OCI-LY7 (cell line): ENCODE measurements at regions not wholly inside any gene's neighbourhood (a gene's known extent, or its start where the extent isn't known, plus 50 kb on each side); places are given as distances from the start of the nearest gene placed in this dataset.

Experiments used
- BruUV-seq: library from RNA; stranded (reverse); fragments of 400-500 nt; replicated peaks from 2 replicates; lab custom pipeline; 2021; lab: Mats Ljungman, UMichigan
- CTCF ChIA-PET: fragments of 300-600 bp; sonication (Branson Sonifier 250); formaldehyde crosslinking; loops from one replicate; lab custom pipeline; 2022; ENCODE audit warnings: antibody characterized with exemption; ENCODE audit not compliant: unreplicated experiment; lab: Charles Lee
- POLR2A ChIA-PET: fragments of 300-600 bp; sonication (Branson Sonifier 250); formaldehyde crosslinking; loops from one replicate; lab custom pipeline; 2022; ENCODE audit warnings: antibody characterized with exemption; lab: Charles Lee
- DNase-seq: peaks from one replicate; pipeline ENCODE4 v3.0.0-alpha.2; 2015; ENCODE audit warnings: low spot score
- H2AFZ ChIP-seq: fragments of 200-600 bp; sonication (generic), shearing (Covaris generic); 2 replicates; pipeline ENCODE4 v1.6.1; 2014; ENCODE audit warnings: mild to moderate bottlenecking, antibody characterized with exemption, low read length, moderate library complexity
- H3K27ac ChIP-seq: fragments of 200-600 bp; sonication (generic); 2 replicates; pipeline ENCODE4 v1.5.1; 2014; ENCODE audit warnings: mixed run types, low read depth, mild to moderate bottlenecking, moderate library complexity, low read length, inconsistent platforms; ENCODE audit not compliant: poor library complexity, severe bottlenecking
- H3K36me3 ChIP-seq: fragments of 200-600 bp; sonication (generic); 2 replicates; pipeline ENCODE4 v1.6.1; 2014; ENCODE audit warnings: mild to moderate bottlenecking, antibody characterized with exemption, low read length, moderate library complexity, mixed read lengths; ENCODE audit not compliant: insufficient read depth
- H3K4me1 ChIP-seq: fragments of 200-600 bp; sonication (generic); 2 replicates; pipeline ENCODE4 v1.5.1; 2014; ENCODE audit warnings: mild to moderate bottlenecking, low read length; ENCODE audit not compliant: insufficient read depth, poor library complexity, severe bottlenecking
- H3K4me2 ChIP-seq: fragments of 200-600 bp; sonication (generic); 2 replicates; pipeline ENCODE4 v1.6.1; 2014; ENCODE audit warnings: mild to moderate bottlenecking, low read length
- H3K4me3 ChIP-seq: fragments of 200-600 bp; sonication (generic); 2 replicates; pipeline ENCODE4 v1.5.1; 2014; ENCODE audit warnings: mild to moderate bottlenecking, low read depth, low read length; ENCODE audit not compliant: poor library complexity, severe bottlenecking
- H3K79me2 ChIP-seq: fragments of 200-600 bp; sonication (generic); 2 replicates; pipeline ENCODE4 v1.6.1; 2016; ENCODE audit warnings: low read depth, mild to moderate bottlenecking, low read length, moderate library complexity, mixed read lengths; ENCODE audit not compliant: insufficient read depth
- H3K9me2 ChIP-seq: fragments of 200-600 bp; sonication (generic); 2 replicates; pipeline ENCODE4 v1.6.1; 2016; ENCODE audit warnings: mild to moderate bottlenecking, low read length, mixed read lengths; ENCODE audit not compliant: insufficient read depth
- H3K9me3 ChIP-seq: fragments of 200-600 bp; sonication (generic); 2 replicates; pipeline ENCODE4 v1.6.1; 2014; ENCODE audit warnings: mild to moderate bottlenecking, mixed run types, low read length, mixed read lengths
- H4K20me1 ChIP-seq: fragments of 200-600 bp; sonication (generic); 2 replicates; pipeline ENCODE4 v1.6.1; 2014; ENCODE audit warnings: mild to moderate bottlenecking, antibody characterized with exemption, low read length, moderate library complexity, mixed read lengths; ENCODE audit not compliant: insufficient read depth
- CTCF ChIP-seq: fragments of 200-600 bp; sonication (generic); conservative IDR thresholded peaks from 2 replicates; pipeline ENCODE4 v1.5.1; 2014; ENCODE audit warnings: mild to moderate bottlenecking, antibody characterized with exemption, low read length, moderate library complexity, mixed read lengths
- EZH2phosphoT487 ChIP-seq: fragments of 200-600 bp; sonication (generic); IDR thresholded peaks from 2 replicates; pipeline ENCODE4 v1.6.1; 2018; ENCODE audit warnings: low read depth, borderline replicate concordance, mild to moderate bottlenecking, mixed run types, antibody characterized with exemption, low read length, moderate library complexity, mixed read lengths
- intact Hi-C: fragments of 100-400 bp; cut with micrococcal nuclease; formaldehyde crosslinking; loops from one replicate; pipeline ENCODE4 v1.10.0; 2022; ENCODE audit not compliant: unreplicated experiment

GRCh38 chr10:3548702-3549101 is 236.3 kb downstream of the KLF6 start:
- ChIA-PET POLR2A (interaction anchor here (0.6 to 1.3 kb wide), 2 partner anchors 113 to 559 kb away, joined by 4 to 6 read pairs; no protein-coding TSS in a partner anchor), CTCF (no interaction called here)
- Histone ChIP-seq H3K4me3 (no peak overlapping the region), H3K9me3 (0 out of 2 replicates have a peak, but pooled peaks cover 3% of the 10 kb centered on the region), H3K27ac (no peak overlapping the region), H2AFZ (no peak overlapping the region), H3K4me2 (peak overlapping the region; percentile 20; the same call in 1 of the 2 replicates), H3K36me3 (no peaks in the 10 kb centered on the region), H3K79me2 (no peaks in the 10 kb centered on the region), H3K9me2 (no peaks in the 10 kb centered on the region), H4K20me1 (no peaks in the 10 kb centered on the region), H3K4me1 (peaks cover 15% of the 10 kb centered on the region)
- intact Hi-C loops = no loop called here
- BruUV-seq = no TSS peak
- DNase-seq = no peak
- TF ChIP-seq EZH2phosphoT487 (no peak), CTCF (no peak)

GRCh38 chr10:3548076-3548475 is 236.9 kb downstream of the KLF6 start:
- BruUV-seq = no TSS peak
- H3K4me2 ChIP-seq = no peak overlapping the region

More at GRCh38 chr10:3548076-3548475, 236.9 kb downstream of the KLF6 start:
- Histone ChIP-seq H3K9me3 (0 out of 2 replicates have a peak, but pooled peaks cover 3% of the 10 kb centered on the region), H2AFZ (no peak overlapping the region), H3K9me2 (no peaks in the 10 kb centered on the region), H3K79me2 (no peaks in the 10 kb centered on the region), H4K20me1 (no peaks in the 10 kb centered on the region), H3K36me3 (no peaks in the 10 kb centered on the region), H3K4me3 (no peak overlapping the region), H3K4me1 (peaks cover 15% of the 10 kb centered on the region), H3K27ac (no peak overlapping the region)
- TF ChIP-seq EZH2phosphoT487 (no peak), CTCF (no peak)
- CTCF ChIA-PET = no interaction called here
- DNase-seq = no peak
- intact Hi-C loops = no loop called here
- POLR2A ChIA-PET = interaction anchor here (1.3 kb wide), 1 partner anchor 114 kb away, joined by 4 read pairs; no protein-coding TSS in a partner anchor
